GM12872 (cell line): ENCODE measurements at regions not wholly inside any gene's neighbourhood (a gene's known extent, or its start where the extent isn't known, plus 50 kb on each side); places are given as distances from the start of the nearest gene placed in this dataset.

Source experiments
- TF ChIP-seq, protein P1 (sequence below): IDR thresholded peaks from 3 replicates; pipeline ENCODE4 v1.5.1; 2011; ENCODE audit warnings: low read depth, mild to moderate bottlenecking, low read length, moderate library complexity; ENCODE audit not compliant: insufficient read depth

DNA sequence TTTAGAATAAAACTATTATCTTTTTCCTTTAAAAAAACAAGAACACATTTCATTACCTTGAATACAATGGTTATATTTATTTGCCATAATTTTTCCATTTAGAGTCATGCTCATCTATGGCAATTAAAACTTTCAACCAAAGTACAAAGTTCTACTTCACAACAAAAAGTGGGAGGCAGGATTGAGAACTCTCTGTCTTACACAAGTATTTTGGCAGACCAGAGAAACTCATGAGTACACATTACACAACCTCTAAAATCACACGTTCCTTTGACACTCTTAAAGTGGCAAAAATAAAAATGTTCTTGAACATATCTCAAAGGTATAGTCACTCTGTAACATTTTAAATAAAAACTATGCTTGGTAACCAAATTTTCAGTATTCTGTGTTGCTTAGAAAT, 213.4 kb downstream of the IL15 start:
- TF ChIP-seq, protein P1, sequence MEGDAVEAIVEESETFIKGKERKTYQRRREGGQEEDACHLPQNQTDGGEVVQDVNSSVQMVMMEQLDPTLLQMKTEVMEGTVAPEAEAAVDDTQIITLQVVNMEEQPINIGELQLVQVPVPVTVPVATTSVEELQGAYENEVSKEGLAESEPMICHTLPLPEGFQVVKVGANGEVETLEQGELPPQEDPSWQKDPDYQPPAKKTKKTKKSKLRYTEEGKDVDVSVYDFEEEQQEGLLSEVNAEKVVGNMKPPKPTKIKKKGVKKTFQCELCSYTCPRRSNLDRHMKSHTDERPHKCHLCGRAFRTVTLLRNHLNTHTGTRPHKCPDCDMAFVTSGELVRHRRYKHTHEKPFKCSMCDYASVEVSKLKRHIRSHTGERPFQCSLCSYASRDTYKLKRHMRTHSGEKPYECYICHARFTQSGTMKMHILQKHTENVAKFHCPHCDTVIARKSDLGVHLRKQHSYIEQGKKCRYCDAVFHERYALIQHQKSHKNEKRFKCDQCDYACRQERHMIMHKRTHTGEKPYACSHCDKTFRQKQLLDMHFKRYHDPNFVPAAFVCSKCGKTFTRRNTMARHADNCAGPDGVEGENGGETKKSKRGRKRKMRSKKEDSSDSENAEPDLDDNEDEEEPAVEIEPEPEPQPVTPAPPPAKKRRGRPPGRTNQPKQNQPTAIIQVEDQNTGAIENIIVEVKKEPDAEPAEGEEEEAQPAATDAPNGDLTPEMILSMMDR: no peak

DNA sequence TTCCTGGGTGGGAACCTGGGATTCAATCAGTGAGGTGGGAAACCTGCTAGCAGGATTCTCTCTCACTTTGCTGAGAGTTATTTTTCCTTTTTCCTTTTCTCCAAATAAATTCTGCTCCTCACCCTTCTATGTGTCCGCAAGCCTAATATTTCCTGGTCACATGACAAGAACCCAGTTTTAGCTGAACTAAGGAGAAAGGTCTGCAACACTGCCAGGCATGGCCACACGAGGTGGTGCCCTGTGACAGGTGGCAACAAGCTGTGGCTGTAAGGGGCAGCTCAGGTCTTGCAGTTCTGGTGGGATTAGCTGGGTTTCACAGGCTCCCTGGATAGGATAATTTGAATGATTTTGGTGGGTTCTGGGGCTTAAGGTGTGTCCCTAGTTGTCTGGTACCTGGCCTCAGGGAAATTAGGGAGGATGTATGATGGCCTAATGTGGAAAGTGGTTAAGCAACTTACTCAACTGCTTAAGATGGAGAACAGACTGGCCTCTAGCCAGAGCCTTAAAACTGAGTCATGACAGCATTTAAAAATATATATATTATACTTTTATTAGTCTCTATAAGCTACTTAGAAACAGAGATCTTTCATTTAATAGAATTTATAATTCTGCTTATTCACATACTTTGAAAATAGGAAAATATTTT, 215.0 kb downstream of the IL15 start:
- TF ChIP-seq, protein P1: no peak

DNA sequence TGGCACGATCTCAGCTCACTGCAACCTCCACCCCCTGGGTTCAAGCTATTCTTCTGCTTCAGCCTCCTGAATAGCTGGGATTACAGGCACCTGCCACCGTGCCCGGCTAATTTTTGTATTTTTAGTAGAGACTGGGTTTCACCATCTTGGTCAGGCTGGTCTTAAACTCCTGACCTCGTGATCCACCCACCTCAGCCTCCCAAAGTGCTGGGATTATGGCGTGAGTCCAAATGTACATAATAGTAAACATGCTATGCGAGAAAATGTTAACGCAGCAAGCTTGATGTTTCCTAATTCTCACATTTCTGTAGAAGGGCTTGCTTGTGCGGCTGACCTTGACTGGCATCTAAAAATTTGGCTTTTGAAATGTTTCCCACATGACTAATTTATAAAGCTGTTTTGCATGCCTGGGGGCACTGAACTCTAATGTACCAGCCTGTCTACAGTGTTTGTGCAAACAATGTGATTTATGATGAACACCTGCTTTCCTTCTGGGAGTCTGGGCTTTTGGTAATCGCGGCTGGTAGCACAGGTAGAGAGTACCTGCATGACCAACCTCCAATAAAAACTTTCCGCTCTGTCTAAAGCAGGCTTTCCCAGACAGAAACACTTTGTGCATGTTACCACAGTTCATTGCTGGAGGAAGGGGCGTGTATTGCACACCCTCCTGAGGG, 216.8 kb downstream of the IL15 start:
- TF ChIP-seq, protein P1: no peak

DNA sequence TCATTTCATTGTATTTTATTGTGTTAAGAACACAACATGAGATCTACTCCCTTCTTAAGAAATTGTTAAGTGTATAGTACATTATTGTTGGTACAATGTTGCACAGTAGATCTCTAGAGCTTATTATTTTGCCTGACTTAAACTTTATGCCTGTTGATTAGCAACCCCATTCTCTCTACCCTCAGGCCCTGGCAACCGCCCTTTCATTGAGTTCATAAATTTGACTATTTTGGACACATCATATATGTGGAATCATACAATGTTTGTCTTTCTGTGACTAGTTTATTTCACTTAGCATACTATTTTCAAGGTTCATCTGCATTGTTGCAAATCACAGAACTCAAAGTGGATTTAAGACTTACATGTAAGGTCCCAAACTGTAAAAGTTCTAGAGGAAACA, 222.1 kb downstream of the IL15 start:
- TF ChIP-seq, protein P1: no peak

DNA sequence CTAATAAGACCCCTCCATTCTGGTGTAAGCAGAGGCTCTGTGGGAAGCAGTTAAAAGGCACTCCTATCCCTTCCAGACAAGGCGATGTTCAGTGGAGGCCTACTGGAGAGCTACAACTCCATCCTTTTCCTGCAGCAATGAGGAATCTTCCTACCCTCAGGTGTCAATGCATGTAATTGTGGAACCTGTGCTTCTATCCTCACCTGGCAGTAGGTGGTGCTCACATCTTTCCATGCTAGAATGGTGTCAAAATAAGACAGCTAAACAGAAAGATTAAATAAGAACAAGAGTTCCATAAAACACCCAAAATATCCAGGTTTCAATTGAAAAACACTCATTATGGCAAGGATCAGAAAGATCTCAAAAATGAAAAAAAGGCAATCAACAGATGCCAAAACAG, 224.6 kb downstream of the IL15 start:
- TF ChIP-seq, protein P1: 0 out of 3 replicates have a peak, but pooled peaks have one; percentile 9

DNA sequence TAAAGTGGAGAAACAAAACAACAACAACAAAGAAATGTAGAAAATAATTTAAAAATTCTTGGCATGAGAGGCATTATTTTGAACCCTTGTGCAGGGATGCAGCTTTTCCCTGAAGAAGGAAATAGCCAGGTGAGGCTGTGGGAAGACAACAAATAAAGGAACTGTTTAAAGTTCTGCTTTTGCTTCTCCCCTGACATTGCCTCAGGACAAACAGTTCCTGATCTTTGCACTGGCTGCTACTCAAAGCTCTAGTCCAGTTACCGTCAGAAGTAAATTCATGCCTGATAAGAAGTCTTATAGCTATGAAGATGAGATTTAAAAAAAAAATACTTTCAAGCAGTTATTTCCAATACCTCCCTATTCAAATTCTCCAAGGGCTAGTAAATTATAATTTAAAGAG, 233.8 kb downstream of the IL15 start:
- TF ChIP-seq, protein P1: no peak

DNA sequence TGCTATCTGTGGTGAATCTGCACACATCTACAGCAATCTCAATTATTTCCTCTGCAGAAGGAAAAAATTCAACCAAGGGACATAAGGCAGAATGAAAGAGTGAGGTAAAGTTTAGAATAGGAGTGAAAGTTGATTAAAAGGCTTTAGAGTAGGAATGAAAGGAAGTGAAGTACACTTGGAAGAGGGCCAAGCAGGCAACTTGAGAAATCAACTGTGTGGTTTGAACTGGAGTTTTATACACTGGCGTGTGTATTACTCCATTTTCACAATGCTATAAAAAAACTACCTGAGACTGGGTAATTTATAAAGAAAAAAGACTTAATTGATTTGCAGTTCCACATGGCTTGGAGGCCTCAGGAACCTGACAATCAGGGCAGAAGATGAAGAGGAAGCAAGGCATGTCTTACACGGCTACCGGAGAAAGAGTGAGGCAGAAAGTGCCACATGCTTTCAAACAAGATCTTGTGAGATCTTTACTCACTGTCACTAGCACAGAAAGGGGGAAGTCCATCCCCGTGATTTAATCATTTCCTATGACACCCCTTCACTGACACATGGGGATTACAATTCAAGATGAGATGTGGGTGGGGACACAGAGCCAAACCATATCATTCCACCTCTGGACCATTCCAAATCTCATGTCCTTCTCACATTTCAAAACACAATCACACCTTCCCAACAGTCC, 234.8 kb downstream of the IL15 start:
- TF ChIP-seq, protein P1: no peak
